Gastrocnemius medialis (tissue), 4 donors: ENCODE measurements at regions not wholly inside any gene's neighbourhood (a gene's known extent, or its start where the extent isn't known, plus 50 kb on each side); places are given as distances from the start of the nearest gene placed in this dataset.

Experiments
- CTCF ChIP-seq, 5 experiments: fragments of 450-650 bp in 3 of 5; fragments of 200-600 bp in 2 of 5; sonication (generic) in 2 of 5; IDR thresholded peaks in 4 of 5; conservative IDR thresholded peaks in 1 of 5; 1 replicate in 4 of 5; 2 replicates in 1 of 5; pipeline ENCODE4 v1.5.1; 2016 to 2019; ENCODE audit warnings: antibody characterized with exemption in 5 of 5, mild to moderate bottlenecking in 3 of 5, moderate library complexity in 3 of 5
- POLR2A ChIP-seq, 2 donors: fragments of 450-650 bp; IDR thresholded peaks; one replicate each; pipeline ENCODE4 v1.6.1; 2017; ENCODE audit warnings: antibody characterized with exemption in 2 of 2, mild to moderate bottlenecking in 2 of 2, moderate library complexity in 2 of 2

GRCh38 chr5:72561148-72561972 lies 54.1 kb upstream of the ZNF366 start:
- TF ChIP-seq CTCF (IDR thresholded peaks at IDR 0.05 in 4 of 5, conservative IDR thresholded peaks at IDR 0.05 in 1 of 5) (no peak), POLR2A (IDR thresholded peaks at IDR 0.05) (no peak)
